Panc1 (cell line): ENCODE measurements at regions not wholly inside any gene's neighbourhood (a gene's known extent, or its start where the extent isn't known, plus 50 kb on each side); places are given as distances from the start of the nearest gene placed in this dataset.

Source experiments
- ATAC-seq: fragments of 200-7000 bp; cut with Tn5 transposase; 2 replicates; pipeline ENCODE4 v1.9.1; 2020; ENCODE audit warnings: mild to moderate bottlenecking, moderate library complexity
- BruUV-seq: library from RNA; stranded (reverse); fragments of 400-500 nt; replicated peaks from 2 replicates; lab custom pipeline; 2021; lab: Mats Ljungman, UMichigan
- CTCF ChIA-PET: fragments of 300-600 bp; sonication (Branson Sonifier 250); formaldehyde crosslinking; loops from one replicate; lab custom pipeline; 2022; ENCODE audit warnings: antibody characterized with exemption; lab: Charles Lee
- POLR2A ChIA-PET: fragments of 300-600 bp; sonication (Branson Sonifier 250); formaldehyde crosslinking; loops from one replicate; lab custom pipeline; 2022; ENCODE audit warnings: antibody characterized with exemption; lab: Charles Lee
- DNase-seq: peaks from one replicate; pipeline ENCODE4 v3.0.0-alpha.2; 2010; ENCODE audit warnings: low read depth, low spot score
- H3K27ac ChIP-seq: 2 replicates; pipeline ENCODE4 v1.5.1; 2011; ENCODE audit warnings: mild to moderate bottlenecking, low read length, inconsistent platforms
- H3K27me3 ChIP-seq: fragments of 200-500 bp; sonication (Bioruptor generic); 2 replicates; pipeline ENCODE4 v1.6.0; 2014; ENCODE audit warnings: low read length, inconsistent platforms; ENCODE audit not compliant: control insufficient read depth, insufficient read depth
- H3K36me3 ChIP-seq: fragments of 200-500 bp; sonication (Bioruptor generic); 2 replicates; pipeline ENCODE4 v1.5.1; 2014; ENCODE audit warnings: inconsistent platforms, mild to moderate bottlenecking, low read length, moderate library complexity; ENCODE audit not compliant: control insufficient read depth, insufficient read depth
- H3K4me1 ChIP-seq: 2 replicates; pipeline ENCODE4 v1.5.1; 2011; ENCODE audit warnings: inconsistent platforms, mild to moderate bottlenecking, low read length, moderate library complexity; ENCODE audit not compliant: control insufficient read depth, insufficient read depth
- H3K4me3 ChIP-seq, 2 experiments: 2 replicates each; pipeline ENCODE4 v1.5.1; 2011 to 2012; ENCODE audit warnings: low read depth in 2 of 2, low read length in 2 of 2, mild to moderate bottlenecking in 2 of 2, inconsistent platforms in 1 of 2, moderate library complexity in 1 of 2
- H3K9me3 ChIP-seq: fragments of 200-500 bp; sonication (Bioruptor generic); 2 replicates; pipeline ENCODE4 v1.5.1; 2014; ENCODE audit warnings: low read depth, mild to moderate bottlenecking, inconsistent platforms, low read length, moderate library complexity; ENCODE audit not compliant: control insufficient read depth, insufficient read depth
- CTCF ChIP-seq: fragments of 450-650 bp; IDR thresholded peaks from 2 replicates; pipeline ENCODE4 v1.5.1; 2017; ENCODE audit warnings: mild to moderate bottlenecking
- POLR2AphosphoS5 ChIP-seq: IDR thresholded peaks from 2 replicates; pipeline ENCODE4 v1.6.1; 2012; ENCODE audit warnings: mild to moderate bottlenecking, low read depth, low read length, moderate library complexity
- REST ChIP-seq, 2 experiments: IDR thresholded peaks; 2 replicates each; pipeline ENCODE4 v1.6.1; 2011 to 2012; ENCODE audit warnings: low read depth in 2 of 2, control low read depth in 1 of 2, low read length in 1 of 2, mild to moderate bottlenecking in 1 of 2, moderate library complexity in 1 of 2; ENCODE audit not compliant: insufficient read depth in 1 of 2
- SIN3A ChIP-seq: IDR thresholded peaks from 2 replicates; pipeline ENCODE4 v1.6.1; 2012; ENCODE audit warnings: low read depth, mild to moderate bottlenecking, low read length, moderate library complexity, borderline replicate concordance; ENCODE audit not compliant: insufficient read depth
- TCF7L2 ChIP-seq: IDR thresholded peaks from 2 replicates; pipeline ENCODE4 v1.6.1; 2011; ENCODE audit warnings: mild to moderate bottlenecking, low read depth, low read length, inconsistent platforms
- in situ Hi-C: cut with HindIII; loops from 2 replicates; pipeline ENCODE4 v1.10.0; 2016; ENCODE audit warnings: low sequenced_read_pairs, low pct_unique_long_range_greater_than_20kb
- intact Hi-C: fragments of 100-400 bp; cut with micrococcal nuclease; formaldehyde crosslinking; loops from one replicate; pipeline ENCODE4 v1.10.0; 2022; ENCODE audit not compliant: unreplicated experiment

DNA sequence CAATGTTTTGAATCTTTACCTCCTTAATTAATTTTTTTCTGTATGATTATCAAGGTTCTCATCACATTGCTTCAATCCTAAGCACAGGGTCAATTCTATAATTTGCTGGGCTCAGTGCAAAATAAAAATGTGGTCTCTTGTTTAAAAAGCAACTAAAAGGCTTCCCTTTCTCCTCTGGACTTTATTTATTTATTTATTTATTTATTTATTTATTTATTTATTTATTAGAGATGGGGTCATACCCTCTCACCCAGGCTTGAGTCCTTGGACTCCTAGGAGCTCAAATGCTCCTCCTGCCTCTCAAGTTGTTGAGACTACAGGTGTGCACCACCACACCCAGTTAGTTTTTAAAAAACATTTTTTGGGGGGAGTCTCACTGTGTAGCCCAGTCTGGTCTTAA is 710.1 kb upstream of the REG3G start:
- CTCF ChIA-PET, result no interaction called here
- intact Hi-C loops, result no loop called here
- DNase-seq (no peak), ATAC-seq (no peak)
- no peak overlapping the region for H3K27ac ChIP-seq
- no peak for TF ChIP-seq POLR2AphosphoS5
- no peak for TF ChIP-seq REST (IDR thresholded peaks at IDR 0.05; ENCODE audit: insufficient read depth in 1 of 2, low read depth in 2 of 2, low read length in 1 of 2)
- no peak for TF ChIP-seq CTCF
- no peak for TF ChIP-seq TCF7L2
- no peak for TF ChIP-seq SIN3A
- no peaks in the 10 kb centered on the region for H3K27me3 ChIP-seq
- in situ Hi-C loops, result no loop called here
- no peak overlapping the region for H3K4me3 ChIP-seq
- no peaks in the 10 kb centered on the region for H3K4me1 ChIP-seq
- POLR2A ChIA-PET, result no interaction called here
- H3K36me3 ChIP-seq, result no peaks in the 10 kb centered on the region
- H3K9me3 ChIP-seq, result no peaks in the 10 kb centered on the region
- no TSS peak for BruUV-seq

DNA sequence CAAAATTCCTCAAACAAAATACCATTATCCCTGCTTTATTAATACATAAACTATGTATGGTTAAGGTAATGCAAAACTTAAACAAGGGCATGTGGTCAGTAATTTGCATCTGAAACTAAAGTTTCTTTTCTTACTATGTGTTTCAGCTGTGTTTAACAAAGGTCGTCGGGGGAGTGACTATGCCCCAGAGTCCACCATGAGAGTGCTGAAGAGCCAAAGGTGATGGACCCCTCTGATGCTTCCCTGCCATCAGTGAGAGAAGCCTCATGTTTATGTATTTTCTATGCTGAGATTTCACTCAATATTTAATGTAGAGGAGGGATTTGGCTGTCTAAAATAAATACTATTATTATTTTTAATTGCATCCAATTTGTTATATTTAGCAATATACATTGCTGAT is 707.2 kb upstream of the REG3G start:
- ChIA-PET CTCF (no interaction called here), POLR2A (no interaction called here)
- no peaks in the 10 kb centered on the region for H3K36me3 ChIP-seq
- ATAC-seq, result no peak
- in situ Hi-C loops, result no loop called here
- BruUV-seq, result no TSS peak
- H3K27me3 ChIP-seq, result no peaks in the 10 kb centered on the region
- no peak for TF ChIP-seq TCF7L2
- TF ChIP-seq SIN3A, result no peak
- TF ChIP-seq REST (IDR thresholded peaks at IDR 0.05; ENCODE audit: insufficient read depth in 1 of 2, low read depth in 2 of 2, low read length in 1 of 2), result no peak
- TF ChIP-seq POLR2AphosphoS5, result no peak
- TF ChIP-seq CTCF, result no peak
- DNase-seq, result no peak
- no peak overlapping the region for H3K27ac ChIP-seq
- intact Hi-C loops, result no loop called here
- no peaks in the 10 kb centered on the region for H3K9me3 ChIP-seq
- no peaks in the 10 kb centered on the region for H3K4me1 ChIP-seq
- no peak overlapping the region for H3K4me3 ChIP-seq
